ENCODE measurements at regions not wholly inside any gene's neighbourhood (a gene's known extent, or its start where the extent isn't known, plus 50 kb on each side); places are given as distances from the start of the nearest gene placed in this dataset.
A peak's percentile ranks its signal among the peaks of the same experiment; 100 is the strongest.

GRCh38 chr17:22277595-22277994 lies 585.3 kb downstream of the KCNJ18 start:
- H3K79me2 ChIP-seq (ENCODE audit: insufficient read depth, low read length) = no peaks in the 10 kb centered on the region
- TF ChIP-seq CTCF (IDR thresholded peaks at IDR 0.05) = no peak
- H3K36me3 ChIP-seq (replicated peaks in 1 of 2; ENCODE audit: control insufficient read depth in 1 of 2, insufficient read depth in 2 of 2, low read length in 2 of 2) = no peaks in the 10 kb centered on the region
- no peak overlapping the region for H3K9ac ChIP-seq (ENCODE audit: insufficient read depth, low read length, poor library complexity, severe bottlenecking)
- H2AFZ ChIP-seq (ENCODE audit: insufficient read depth, low read depth, low read length, poor library complexity, severe bottlenecking) = no peak overlapping the region
- H3K9me3 ChIP-seq (replicated peaks in 1 of 2; ENCODE audit: control insufficient read depth in 1 of 2, insufficient read depth in 1 of 2, low read length in 2 of 2) = peaks cover 37 to 44% of the 10 kb centered on the region in 2 donors
- Mint-ChIP-seq H3K27me3 (ENCODE audit: low read depth in 3 of 3) (no peaks in the 10 kb centered on the region), H3K27ac (peak overlapping the region in 1 of 7 donors; percentile 7), H3K4me1 (no peaks in the 10 kb centered on the region), H3K9me3 (peaks cover 15 to 32% (median 24%) of the 10 kb centered on the region in 7 donors), H3K36me3 (no peaks in the 10 kb centered on the region), H3K4me3 (no peak overlapping the region)
- H3K27ac ChIP-seq (ENCODE audit: low read depth in 1 of 2, low read length in 2 of 2) = no peak overlapping the region
- no peak overlapping the region for H3K4me2 ChIP-seq (replicated peaks; ENCODE audit: extremely low read depth, low read length, poor library complexity, severe bottlenecking)
- DNase-seq = no peak
- H3K4me3 ChIP-seq (replicated peaks in 1 of 3; ENCODE audit: low read depth in 2 of 3, low read length in 3 of 3) = no peak overlapping the region
- H4K20me1 ChIP-seq (ENCODE audit: insufficient read depth, low read length) = no peaks in the 10 kb centered on the region
- no peaks in the 10 kb centered on the region for H3K4me1 ChIP-seq (ENCODE audit: control insufficient read depth in 1 of 2, insufficient read depth in 2 of 2, low read length in 2 of 2)
- intact Hi-C loops (cut with micrococcal nuclease) = no loop called here
- no peaks in the 10 kb centered on the region for H3K27me3 ChIP-seq (ENCODE audit: control insufficient read depth in 2 of 2, insufficient read depth in 2 of 2, low read length in 2 of 2)
- WGBS (ENCODE audit: insufficient coverage) = 39% methylated on average over 2 of the region's 3 CpGs

- H3K9me3 ChIP-seq (replicated peaks in 1 of 2; ENCODE audit: control insufficient read depth in 1 of 2, insufficient read depth in 1 of 2, low read length in 2 of 2) = peaks cover 27 to 35% of the 10 kb centered on the region in 2 donors
- peaks cover 9 to 29% (median 21%) of the 10 kb centered on the region in 7 donors for H3K9me3 Mint-ChIP-seq
- no peak for TF ChIP-seq CTCF (IDR thresholded peaks at IDR 0.05)
- no peaks in the 10 kb centered on the region for H3K4me1 Mint-ChIP-seq
- no peaks in the 10 kb centered on the region for H3K27me3 Mint-ChIP-seq (ENCODE audit: low read depth in 3 of 3)
- WGBS (ENCODE audit: insufficient coverage) = 89% methylated on average over 35 of the region's 35 CpGs
- H3K4me2 ChIP-seq (replicated peaks; ENCODE audit: extremely low read depth, low read length, poor library complexity, severe bottlenecking) = no peak overlapping the region
- intact Hi-C loops (cut with micrococcal nuclease) = no loop called here
- no peaks in the 10 kb centered on the region for H3K27me3 ChIP-seq (ENCODE audit: control insufficient read depth in 2 of 2, insufficient read depth in 2 of 2, low read length in 2 of 2)
- H3K9ac ChIP-seq (ENCODE audit: insufficient read depth, low read length, poor library complexity, severe bottlenecking) = no peak overlapping the region
- H3K79me2 ChIP-seq (ENCODE audit: insufficient read depth, low read length) = no peaks in the 10 kb centered on the region
- H3K36me3 Mint-ChIP-seq = no peaks in the 10 kb centered on the region
- H3K36me3 ChIP-seq (replicated peaks in 1 of 2; ENCODE audit: control insufficient read depth in 1 of 2, insufficient read depth in 2 of 2, low read length in 2 of 2) = no peaks in the 10 kb centered on the region
- no peaks in the 10 kb centered on the region for H3K4me1 ChIP-seq (ENCODE audit: control insufficient read depth in 1 of 2, insufficient read depth in 2 of 2, low read length in 2 of 2)
- H3K27ac Mint-ChIP-seq = no peak overlapping the region
- no peak overlapping the region for H2AFZ ChIP-seq (ENCODE audit: insufficient read depth, low read depth, low read length, poor library complexity, severe bottlenecking)
- no peak overlapping the region for H3K4me3 ChIP-seq (replicated peaks in 1 of 3; ENCODE audit: low read depth in 2 of 3, low read length in 3 of 3)
- no peak overlapping the region for H3K27ac ChIP-seq (ENCODE audit: low read depth in 1 of 2, low read length in 2 of 2)
- H3K4me3 Mint-ChIP-seq = no peak overlapping the region
- no peaks in the 10 kb centered on the region for H4K20me1 ChIP-seq (ENCODE audit: insufficient read depth, low read length)
- DNase-seq = no peak
Measured at GRCh38 chr17:22278302-22279275, 586.3 kb downstream of the KCNJ18 start.

Data from CD14-positive monocyte (primary cell).